Neural cell (in vitro differentiated cells): ENCODE measurements at regions not wholly inside any gene's neighbourhood (a gene's known extent, or its start where the extent isn't known, plus 50 kb on each side); places are given as distances from the start of the nearest gene placed in this dataset.

Experiments used
- H2AFZ ChIP-seq: fragments of 200-600, 300-800 bp; sonication (generic), shearing (Covaris generic); 2 replicates; pipeline ENCODE4 v1.6.0; 2014; ENCODE audit warnings: low read depth, mild to moderate bottlenecking, antibody characterized with exemption, low read length, moderate library complexity
- H3F3A ChIP-seq: fragments of 200-600 bp; shearing (Covaris generic); 2 replicates; pipeline ENCODE4 v1.6.1; 2016; ENCODE audit warnings: mild to moderate bottlenecking, moderate library complexity, mixed read lengths, antibody characterized with exemption, low read length; ENCODE audit not compliant: insufficient read depth, poor library complexity, severe bottlenecking
- H3K27ac ChIP-seq: fragments of 200-600, 300-800 bp; sonication (generic), shearing (Covaris generic); 2 replicates; pipeline ENCODE4 v1.5.1; 2014; ENCODE audit warnings: mild to moderate bottlenecking, low read length, moderate library complexity
- H3K27me3 ChIP-seq: fragments of 300-800, 200-600 bp; sonication (generic), shearing (Covaris generic); 2 replicates; pipeline ENCODE4 v1.6.0; 2014; ENCODE audit warnings: mild to moderate bottlenecking, low read depth, low read length, moderate library complexity; ENCODE audit not compliant: insufficient read depth
- H3K36me3 ChIP-seq: fragments of 300-800, 200-600 bp; sonication (generic), shearing (Covaris generic); 2 replicates; pipeline ENCODE4 v1.5.1; 2014; ENCODE audit warnings: mild to moderate bottlenecking, antibody characterized with exemption, low read length, moderate library complexity; ENCODE audit not compliant: insufficient read depth
- H3K4me2 ChIP-seq: fragments of 300-800, 200-600 bp; sonication (generic), shearing (Covaris generic); 2 replicates; pipeline ENCODE4 v1.6.0; 2014; ENCODE audit warnings: mild to moderate bottlenecking, low read length
- H3K4me3 ChIP-seq: fragments of 300-800, 200-600 bp; sonication (generic), shearing (Covaris generic); 2 replicates; pipeline ENCODE4 v1.5.1; 2014; ENCODE audit warnings: mild to moderate bottlenecking, low read length, moderate library complexity
- H3K79me2 ChIP-seq: fragments of 200-600 bp; shearing (Covaris generic); replicated peaks from 2 replicates; pipeline ENCODE4 v1.6.0; 2014; ENCODE audit warnings: mild to moderate bottlenecking, low read length, moderate library complexity; ENCODE audit not compliant: insufficient read depth
- H3K9ac ChIP-seq: fragments of 300-800, 200-600 bp; sonication (generic), shearing (Covaris generic); 2 replicates; pipeline ENCODE4 v1.6.1; 2016; ENCODE audit warnings: mild to moderate bottlenecking, low read length, mixed read lengths
- H3K9me2 ChIP-seq: fragments of 200-600 bp; shearing (Covaris generic); 2 replicates; pipeline ENCODE4 v1.6.1; 2016; ENCODE audit warnings: mild to moderate bottlenecking, low read length, mixed read lengths; ENCODE audit not compliant: insufficient read depth
- H3K9me3 ChIP-seq: fragments of 200-600, 300-800 bp; sonication (generic), shearing (Covaris generic); 2 replicates; pipeline ENCODE4 v1.6.1; 2016; ENCODE audit warnings: mild to moderate bottlenecking, mixed run types, low read length, moderate library complexity, mixed read lengths
- H4K20me1 ChIP-seq: fragments of 200-600 bp; shearing (Covaris generic); 2 replicates; pipeline ENCODE4 v1.6.1; 2016; ENCODE audit warnings: mild to moderate bottlenecking, mixed run types; ENCODE audit not compliant: insufficient read depth
- EP300 ChIP-seq: fragments of 450-650 bp; conservative IDR thresholded peaks from 2 replicates; pipeline ENCODE4 v1.6.1; 2014; ENCODE audit warnings: antibody characterized with exemption, mild to moderate bottlenecking, moderate library complexity; ENCODE audit not compliant: poor library complexity, severe bottlenecking
- EZH2 ChIP-seq: fragments of 200-600, 300-800 bp; shearing (Covaris generic), sonication (generic); IDR thresholded peaks from 2 replicates; pipeline ENCODE4 v1.6.1; 2014; ENCODE audit warnings: antibody characterized with exemption, low read length, borderline replicate concordance, mild to moderate bottlenecking; ENCODE audit not compliant: insufficient read depth, poor library complexity, severe bottlenecking
- MXI1 ChIP-seq: fragments of 450-650 bp; conservative IDR thresholded peaks from 2 replicates; pipeline ENCODE4 v1.6.1; 2014; ENCODE audit warnings: antibody characterized with exemption, mild to moderate bottlenecking; ENCODE audit not compliant: poor library complexity, severe bottlenecking
- POLR2AphosphoS5 ChIP-seq: IDR thresholded peaks from 2 replicates; pipeline ENCODE4 v1.6.1; 2012
- RAD21 ChIP-seq: fragments of 450-650 bp; conservative IDR thresholded peaks from 2 replicates; pipeline ENCODE4 v1.6.1; 2014; ENCODE audit warnings: antibody characterized with exemption, mild to moderate bottlenecking, moderate library complexity
- REST ChIP-seq: IDR thresholded peaks from 2 replicates; pipeline ENCODE4 v1.6.1; 2012; ENCODE audit warnings: borderline replicate concordance
- SMC3 ChIP-seq: fragments of 450-650 bp; conservative IDR thresholded peaks from 2 replicates; pipeline ENCODE4 v1.6.1; 2014; ENCODE audit warnings: antibody characterized with exemption, mild to moderate bottlenecking, moderate library complexity; ENCODE audit not compliant: poor library complexity
- TAF1 ChIP-seq: IDR thresholded peaks from 2 replicates; pipeline ENCODE4 v1.6.1; 2012; ENCODE audit warnings: low read depth
- TF ChIP-seq, protein P1 (sequence below): fragments of 450-650 bp; IDR thresholded peaks from 2 replicates; pipeline ENCODE4 v1.5.1; 2014; ENCODE audit warnings: antibody characterized with exemption, mild to moderate bottlenecking, moderate library complexity; ENCODE audit not compliant: poor library complexity, severe bottlenecking

GRCh38 chr22:27495325-27495724, 306.2 kb downstream of the MN1 start:
- no peak overlapping the region for H3K4me2 ChIP-seq
- no peaks in the 10 kb centered on the region for H3K79me2 ChIP-seq
- no peak overlapping the region for H2AFZ ChIP-seq
- no peak for TF ChIP-seq SMC3
- TF ChIP-seq REST = no peak
- TF ChIP-seq, protein P1, sequence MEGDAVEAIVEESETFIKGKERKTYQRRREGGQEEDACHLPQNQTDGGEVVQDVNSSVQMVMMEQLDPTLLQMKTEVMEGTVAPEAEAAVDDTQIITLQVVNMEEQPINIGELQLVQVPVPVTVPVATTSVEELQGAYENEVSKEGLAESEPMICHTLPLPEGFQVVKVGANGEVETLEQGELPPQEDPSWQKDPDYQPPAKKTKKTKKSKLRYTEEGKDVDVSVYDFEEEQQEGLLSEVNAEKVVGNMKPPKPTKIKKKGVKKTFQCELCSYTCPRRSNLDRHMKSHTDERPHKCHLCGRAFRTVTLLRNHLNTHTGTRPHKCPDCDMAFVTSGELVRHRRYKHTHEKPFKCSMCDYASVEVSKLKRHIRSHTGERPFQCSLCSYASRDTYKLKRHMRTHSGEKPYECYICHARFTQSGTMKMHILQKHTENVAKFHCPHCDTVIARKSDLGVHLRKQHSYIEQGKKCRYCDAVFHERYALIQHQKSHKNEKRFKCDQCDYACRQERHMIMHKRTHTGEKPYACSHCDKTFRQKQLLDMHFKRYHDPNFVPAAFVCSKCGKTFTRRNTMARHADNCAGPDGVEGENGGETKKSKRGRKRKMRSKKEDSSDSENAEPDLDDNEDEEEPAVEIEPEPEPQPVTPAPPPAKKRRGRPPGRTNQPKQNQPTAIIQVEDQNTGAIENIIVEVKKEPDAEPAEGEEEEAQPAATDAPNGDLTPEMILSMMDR = no peak
- no peak for TF ChIP-seq POLR2AphosphoS5
- H3F3A ChIP-seq = no peaks in the 10 kb centered on the region
- H3K4me3 ChIP-seq = no peak overlapping the region
- H3K9me3 ChIP-seq = no peaks in the 10 kb centered on the region
- no peaks in the 10 kb centered on the region for H3K36me3 ChIP-seq
- H3K27me3 ChIP-seq = no peaks in the 10 kb centered on the region
- no peaks in the 10 kb centered on the region for H3K9me2 ChIP-seq
- H3K27ac ChIP-seq = no peak overlapping the region
- H4K20me1 ChIP-seq = no peaks in the 10 kb centered on the region
- H3K9ac ChIP-seq = no peak overlapping the region

GRCh38 chr22:27499121-27499520, 302.4 kb downstream of the MN1 start:
- no peaks in the 10 kb centered on the region for H3K36me3 ChIP-seq
- no peak overlapping the region for H3K4me2 ChIP-seq
- H3K9ac ChIP-seq = no peak overlapping the region
- H3K4me3 ChIP-seq = no peak overlapping the region
- H3K27ac ChIP-seq = no peak overlapping the region
- no peaks in the 10 kb centered on the region for H3K27me3 ChIP-seq
- TF ChIP-seq MXI1 (no peak), EZH2 (no peak), EP300 (no peak), POLR2AphosphoS5 (no peak), RAD21 (no peak), TAF1 (no peak), REST (no peak)
- TF ChIP-seq, protein P1 = no peak
- no peaks in the 10 kb centered on the region for H3K9me3 ChIP-seq
- H3F3A ChIP-seq = no peaks in the 10 kb centered on the region
- H3K9me2 ChIP-seq = no peaks in the 10 kb centered on the region
- H2AFZ ChIP-seq = no peak overlapping the region
- H3K79me2 ChIP-seq = no peaks in the 10 kb centered on the region
- no peaks in the 10 kb centered on the region for H4K20me1 ChIP-seq
